GM23338 (cell line): ENCODE measurements at regions not wholly inside any gene's neighbourhood (a gene's known extent, or its start where the extent isn't known, plus 50 kb on each side); places are given as distances from the start of the nearest gene placed in this dataset.

Experiments used
- ATAC-seq: fragments of 200-7000 bp; cut with Tn5 transposase; 3 replicates; pipeline ENCODE4 v1.9.1; 2020
- DNase-seq: peaks from one replicate; pipeline ENCODE4 v3.0.0-alpha.2; 2015; ENCODE audit warnings: low spot score
- H2AFZ ChIP-seq: fragments of 200-600 bp; sonication (generic); 2 replicates; pipeline ENCODE4 v1.8.0; 2016; ENCODE audit warnings: antibody characterized with exemption, mild to moderate bottlenecking, moderate library complexity
- H3F3A ChIP-seq: fragments of 200-600 bp; sonication (generic); replicated peaks from 2 replicates; pipeline ENCODE4 v1.8.0; 2017; ENCODE audit warnings: antibody characterized with exemption, mixed run types, low read depth
- H3K27ac ChIP-seq: fragments of 200-600 bp; sonication (generic); 2 replicates; pipeline ENCODE4 v1.6.1; 2016; ENCODE audit warnings: low read depth
- H3K27me3 ChIP-seq: fragments of 200-600 bp; sonication (generic); 2 replicates; pipeline ENCODE4 v1.8.0; 2016; ENCODE audit warnings: mild to moderate bottlenecking, mixed run types, moderate library complexity; ENCODE audit not compliant: insufficient read depth
- H3K36me3 ChIP-seq: fragments of 200-600 bp; sonication (generic); 2 replicates; pipeline ENCODE4 v1.8.0; 2016; ENCODE audit warnings: mild to moderate bottlenecking; ENCODE audit not compliant: insufficient read depth
- H3K4me1 ChIP-seq: fragments of 200-600 bp; sonication (generic); 2 replicates; pipeline ENCODE4 v1.8.0; 2016; ENCODE audit warnings: mild to moderate bottlenecking, moderate library complexity; ENCODE audit not compliant: insufficient read depth
- H3K4me2 ChIP-seq: fragments of 200-600 bp; sonication (generic); 2 replicates; pipeline ENCODE4 v1.7.1; 2017; ENCODE audit warnings: mixed run types
- H3K4me3 ChIP-seq: fragments of 200-600 bp; sonication (generic); 2 replicates; pipeline ENCODE4 v1.6.1; 2016; ENCODE audit warnings: mixed run types
- H3K79me2 ChIP-seq: fragments of 200-600 bp; sonication (generic); replicated peaks from 2 replicates; pipeline ENCODE4 v1.8.0; 2017; ENCODE audit warnings: mild to moderate bottlenecking; ENCODE audit not compliant: insufficient read depth
- H3K9me2 ChIP-seq: fragments of 200-600 bp; sonication (generic); 2 replicates; pipeline ENCODE4 v1.8.0; 2017; ENCODE audit not compliant: insufficient read depth
- H4K20me1 ChIP-seq: fragments of 200-600 bp; sonication (generic); replicated peaks from 2 replicates; pipeline ENCODE4 v1.8.0; 2017; ENCODE audit warnings: mild to moderate bottlenecking; ENCODE audit not compliant: insufficient read depth
- H3K27ac Mint-ChIP-seq: 2 replicates; pipeline ENCODE4 v1.8.0; 2020; ENCODE audit warnings: inconsistent platforms, mild to moderate bottlenecking, moderate library complexity, mixed read lengths
- H3K27me3 Mint-ChIP-seq: 3 replicates; pipeline ENCODE4 v1.8.0; 2022; ENCODE audit warnings: low read depth, mild to moderate bottlenecking, moderate library complexity, mixed read lengths, inconsistent platforms; ENCODE audit not compliant: insufficient read depth, poor library complexity
- H3K36me3 Mint-ChIP-seq: 3 replicates; pipeline ENCODE4 v1.8.0; 2021; ENCODE audit warnings: low read depth, mild to moderate bottlenecking, inconsistent platforms, moderate library complexity, mixed read lengths
- H3K4me1 Mint-ChIP-seq: 3 replicates; pipeline ENCODE4 v1.8.0; 2020; ENCODE audit warnings: mild to moderate bottlenecking, inconsistent platforms, mixed read lengths
- H3K4me3 Mint-ChIP-seq: 3 replicates; pipeline ENCODE4 v1.8.0; 2021; ENCODE audit warnings: moderate library complexity, mild to moderate bottlenecking, inconsistent platforms, mixed read lengths
- H3K9me3 Mint-ChIP-seq: 3 replicates; pipeline ENCODE4 v1.8.0; 2020; ENCODE audit warnings: moderate library complexity, mild to moderate bottlenecking, inconsistent platforms, mixed read lengths
- EZH2 ChIP-seq: fragments of 200-600 bp; sonication (generic); IDR thresholded peaks from one replicate; pipeline ENCODE4 v1.8.0; 2017; ENCODE audit warnings: antibody characterized with exemption, mild to moderate bottlenecking, low read depth; ENCODE audit not compliant: unreplicated experiment
- EZH2phosphoT487 ChIP-seq: fragments of 200-600 bp; sonication (generic); IDR thresholded peaks from one replicate; pipeline ENCODE4 v1.8.1; 2018; ENCODE audit warnings: antibody characterized with exemption; ENCODE audit not compliant: unreplicated experiment
- ZNF331 ChIP-seq: fragments of 250-450 bp; sonication (Bioruptor Pico); IDR thresholded peaks from 2 replicates; pipeline ENCODE4 v1.5.0; 2020; ENCODE audit warnings: low read depth, mild to moderate bottlenecking, moderate library complexity
- TF ChIP-seq, protein P1 (sequence below): IDR thresholded peaks from one replicate; pipeline ENCODE4 v1.6.1; 2018; ENCODE audit warnings: antibody characterized with exemption; ENCODE audit not compliant: unreplicated experiment
- TF ChIP-seq, protein P2 (sequence below), 2 experiments: fragments of 200-600 bp in 1 of 2; sonication (generic) in 1 of 2; conservative IDR thresholded peaks; 2 replicates each; pipeline versions ENCODE4 v1.5.1 to v1.6.1; 2016 to 2017; ENCODE audit warnings: antibody characterized with exemption in 2 of 2, low read depth in 2 of 2, mild to moderate bottlenecking in 2 of 2, moderate library complexity in 1 of 2

GRCh38 chr2:236818281-236819045, 248.8 kb downstream of the ACKR3 start (continued):
- TF ChIP-seq ZNF331 (no peak), EZH2 (no peak)
- TF ChIP-seq, protein P1, sequence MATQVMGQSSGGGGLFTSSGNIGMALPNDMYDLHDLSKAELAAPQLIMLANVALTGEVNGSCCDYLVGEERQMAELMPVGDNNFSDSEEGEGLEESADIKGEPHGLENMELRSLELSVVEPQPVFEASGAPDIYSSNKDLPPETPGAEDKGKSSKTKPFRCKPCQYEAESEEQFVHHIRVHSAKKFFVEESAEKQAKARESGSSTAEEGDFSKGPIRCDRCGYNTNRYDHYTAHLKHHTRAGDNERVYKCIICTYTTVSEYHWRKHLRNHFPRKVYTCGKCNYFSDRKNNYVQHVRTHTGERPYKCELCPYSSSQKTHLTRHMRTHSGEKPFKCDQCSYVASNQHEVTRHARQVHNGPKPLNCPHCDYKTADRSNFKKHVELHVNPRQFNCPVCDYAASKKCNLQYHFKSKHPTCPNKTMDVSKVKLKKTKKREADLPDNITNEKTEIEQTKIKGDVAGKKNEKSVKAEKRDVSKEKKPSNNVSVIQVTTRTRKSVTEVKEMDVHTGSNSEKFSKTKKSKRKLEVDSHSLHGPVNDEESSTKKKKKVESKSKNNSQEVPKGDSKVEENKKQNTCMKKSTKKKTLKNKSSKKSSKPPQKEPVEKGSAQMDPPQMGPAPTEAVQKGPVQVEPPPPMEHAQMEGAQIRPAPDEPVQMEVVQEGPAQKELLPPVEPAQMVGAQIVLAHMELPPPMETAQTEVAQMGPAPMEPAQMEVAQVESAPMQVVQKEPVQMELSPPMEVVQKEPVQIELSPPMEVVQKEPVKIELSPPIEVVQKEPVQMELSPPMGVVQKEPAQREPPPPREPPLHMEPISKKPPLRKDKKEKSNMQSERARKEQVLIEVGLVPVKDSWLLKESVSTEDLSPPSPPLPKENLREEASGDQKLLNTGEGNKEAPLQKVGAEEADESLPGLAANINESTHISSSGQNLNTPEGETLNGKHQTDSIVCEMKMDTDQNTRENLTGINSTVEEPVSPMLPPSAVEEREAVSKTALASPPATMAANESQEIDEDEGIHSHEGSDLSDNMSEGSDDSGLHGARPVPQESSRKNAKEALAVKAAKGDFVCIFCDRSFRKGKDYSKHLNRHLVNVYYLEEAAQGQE = no peak

DNA sequence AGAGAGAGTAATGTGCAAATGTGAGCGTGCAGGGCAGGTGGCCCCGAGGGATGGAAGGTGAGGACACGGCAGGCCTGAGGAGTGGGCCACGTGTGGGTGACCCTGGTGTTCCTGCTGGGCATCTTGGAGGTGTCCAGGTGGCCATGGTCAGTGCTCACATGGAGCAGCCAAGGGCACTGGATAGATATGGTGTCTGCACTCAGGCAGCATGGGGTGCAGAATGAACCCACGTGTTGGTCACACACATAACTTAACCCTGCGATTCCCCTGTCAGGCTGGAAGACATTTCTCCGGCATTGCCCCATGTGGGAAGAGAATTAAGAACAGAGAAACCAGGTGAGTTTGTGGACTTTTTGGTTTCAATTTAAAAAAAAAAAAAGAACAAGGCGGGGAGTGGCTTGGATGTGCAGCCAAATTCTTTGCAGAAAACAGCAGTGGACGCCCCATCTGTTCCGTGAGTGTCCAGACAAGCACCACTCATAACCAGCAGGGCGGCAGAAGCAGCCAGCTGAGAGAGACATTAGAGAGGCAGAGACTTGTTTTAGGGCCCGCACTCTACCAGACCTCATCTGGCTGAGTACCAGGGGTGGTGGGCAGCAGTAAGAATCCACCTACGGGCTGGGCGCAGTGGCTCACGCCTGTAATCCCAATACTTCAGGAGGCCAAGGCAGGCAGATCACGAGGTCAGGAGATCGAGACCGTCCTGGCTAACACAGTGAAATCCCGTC, 249.8 kb downstream of the ACKR3 start:
- no peak overlapping the region for H3K27ac Mint-ChIP-seq
- Histone ChIP-seq H3K27me3 (no peaks in the 10 kb centered on the region), H3K4me2 (no peak overlapping the region), H4K20me1 (no peaks in the 10 kb centered on the region), H2AFZ (no peak overlapping the region), H3K36me3 (no peaks in the 10 kb centered on the region), H3F3A (no peaks in the 10 kb centered on the region), H3K4me3 (no peak overlapping the region), H3K27ac (no peak overlapping the region), H3K9me2 (peaks cover 6% of the 10 kb centered on the region; the same call in 1 of the 2 replicates), H3K79me2 (no peaks in the 10 kb centered on the region), H3K4me1 (peaks cover 15% of the 10 kb centered on the region)
- peaks cover 6% of the 10 kb centered on the region for H3K9me3 Mint-ChIP-seq
- DNase-seq (peak; percentile 17), ATAC-seq (peak; percentile 31; the same call in 2 of the 3 replicates)
- peaks cover 14% of the 10 kb centered on the region for H3K4me1 Mint-ChIP-seq
- TF ChIP-seq EZH2phosphoT487 = no peak
- TF ChIP-seq, protein P2, sequence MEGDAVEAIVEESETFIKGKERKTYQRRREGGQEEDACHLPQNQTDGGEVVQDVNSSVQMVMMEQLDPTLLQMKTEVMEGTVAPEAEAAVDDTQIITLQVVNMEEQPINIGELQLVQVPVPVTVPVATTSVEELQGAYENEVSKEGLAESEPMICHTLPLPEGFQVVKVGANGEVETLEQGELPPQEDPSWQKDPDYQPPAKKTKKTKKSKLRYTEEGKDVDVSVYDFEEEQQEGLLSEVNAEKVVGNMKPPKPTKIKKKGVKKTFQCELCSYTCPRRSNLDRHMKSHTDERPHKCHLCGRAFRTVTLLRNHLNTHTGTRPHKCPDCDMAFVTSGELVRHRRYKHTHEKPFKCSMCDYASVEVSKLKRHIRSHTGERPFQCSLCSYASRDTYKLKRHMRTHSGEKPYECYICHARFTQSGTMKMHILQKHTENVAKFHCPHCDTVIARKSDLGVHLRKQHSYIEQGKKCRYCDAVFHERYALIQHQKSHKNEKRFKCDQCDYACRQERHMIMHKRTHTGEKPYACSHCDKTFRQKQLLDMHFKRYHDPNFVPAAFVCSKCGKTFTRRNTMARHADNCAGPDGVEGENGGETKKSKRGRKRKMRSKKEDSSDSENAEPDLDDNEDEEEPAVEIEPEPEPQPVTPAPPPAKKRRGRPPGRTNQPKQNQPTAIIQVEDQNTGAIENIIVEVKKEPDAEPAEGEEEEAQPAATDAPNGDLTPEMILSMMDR (conservative IDR thresholded peaks at IDR 0.05; ENCODE audit: low read depth in 2 of 2) = peak; percentile 25 to 48; a peak in 3 of 4 replicates
- H3K27me3 Mint-ChIP-seq = peaks cover 8% of the 10 kb centered on the region
- no peak overlapping the region for H3K4me3 Mint-ChIP-seq
- H3K36me3 Mint-ChIP-seq = no peaks in the 10 kb centered on the region; the same call in 2 of the 3 replicates
